K562 (cell line): ENCODE measurements at regions not wholly inside any gene's neighbourhood (a gene's known extent, or its start where the extent isn't known, plus 50 kb on each side); places are given as distances from the start of the nearest gene placed in this dataset.
"Not testable (repeated sequence)": the region's sequence is repeated elsewhere in the genome, so short reads cannot be mapped to it uniquely, and the experiment has no call there.

ENCODE experiments used
- ATAC-seq: fragments of 200-7000 bp; cut with Tn5 transposase; 3 replicates; pipeline ENCODE4 v1.9.1; 2020; ENCODE audit warnings: moderate library complexity
- BruUV-seq: library from RNA; stranded (reverse); fragments of 400-500 nt; replicated peaks from 2 replicates; lab custom pipeline; 2021; lab: Mats Ljungman, UMichigan
- CTCF ChIA-PET: fragments of 300-600 bp; formaldehyde crosslinking; extraction: SDS; loops from one replicate; lab custom pipeline; 2021; ENCODE audit warnings: low intra/inter-chr PET ratio; lab: Yijun Ruan, JAX
- POLR2A ChIA-PET: fragments of 300-600, 350-650 bp; sonication (Branson Sonifier 250); formaldehyde crosslinking; extraction: SDS; loops from one replicate; lab custom pipeline; 2021; ENCODE audit warnings: antibody characterized with exemption, inconsistent platforms; lab: Yijun Ruan, JAX
- DNase-seq, 4 experiments: peaks; one replicate each; pipeline versions ENCODE4 v3.0.0 to v3.0.0-alpha.2; 2011 to 2018; ENCODE audit warnings: low spot score in 3 of 4, mixed read lengths in 3 of 4; ENCODE audit errors: extremely low read depth in 1 of 4
- FAIRE-seq: peaks from 2 replicates; lab custom pipeline; 2011; peaks lifted over from hg19 to GRCh38; lab: Jason Lieb, UNC
- H2AFZ ChIP-seq: 2 replicates; pipeline ENCODE4 v1.6.0; 2011; ENCODE audit warnings: low read depth, low read length, control low read depth, inconsistent platforms
- H3K27ac ChIP-seq: fragments of 200-600 bp; 3 replicates; pipeline ENCODE4 v1.8.0; 2011; ENCODE audit warnings: low read depth, mild to moderate bottlenecking, control low read depth, inconsistent platforms, low read length, moderate library complexity, mixed read lengths; ENCODE audit errors: extremely low read depth
- H3K27me3 ChIP-seq, 2 experiments: fragments of 300-600 bp in 1 of 2; 2 replicates in 1 of 2; 3 replicates in 1 of 2; pipeline versions ENCODE4 v1.6.0 to v1.8.0; 2011; ENCODE audit warnings: inconsistent platforms in 2 of 2, low read length in 2 of 2, mild to moderate bottlenecking in 1 of 2, mixed read lengths in 1 of 2, moderate library complexity in 1 of 2; ENCODE audit not compliant: control insufficient read depth in 2 of 2, insufficient read depth in 2 of 2
- H3K36me3 ChIP-seq: fragments of 300-600 bp; 3 replicates; pipeline ENCODE4 v1.8.0; 2011; ENCODE audit warnings: mild to moderate bottlenecking, low read length, inconsistent platforms; ENCODE audit not compliant: control insufficient read depth, insufficient read depth
- H3K4me1 ChIP-seq, 2 experiments: fragments of 200-600 bp in 1 of 2; replicated peaks in 1 of 2; 2 replicates in 1 of 2; 3 replicates in 1 of 2; pipeline versions ENCODE4 v1.5.1 to v1.8.0; 2011; ENCODE audit warnings: inconsistent platforms in 2 of 2, low read length in 2 of 2, mild to moderate bottlenecking in 1 of 2, mixed read lengths in 1 of 2, moderate library complexity in 1 of 2; ENCODE audit not compliant: control insufficient read depth in 2 of 2, insufficient read depth in 2 of 2
- H3K4me2 ChIP-seq: 2 replicates; pipeline ENCODE4 v1.6.1; 2011; ENCODE audit warnings: low read length, control low read depth, inconsistent platforms, mixed read lengths; ENCODE audit not compliant: insufficient read depth
- H3K4me3 ChIP-seq: fragments of 200-600 bp; sonication (generic), shearing (Covaris generic); 2 replicates; pipeline ENCODE4 v1.5.1; 2016; ENCODE audit warnings: control low read depth, inconsistent platforms
- H3K79me2 ChIP-seq: fragments of 200-600 bp; 3 replicates; pipeline ENCODE4 v1.8.0; 2011; ENCODE audit warnings: low read length, inconsistent platforms; ENCODE audit not compliant: control insufficient read depth, insufficient read depth
- H3K9ac ChIP-seq, 2 experiments: 2 replicates each; pipeline versions ENCODE4 v1.6.0 to v1.6.1; 2011; ENCODE audit warnings: low read depth in 2 of 2, low read length in 2 of 2, control low read depth in 1 of 2, inconsistent platforms in 1 of 2, mild to moderate bottlenecking in 1 of 2, mixed read lengths in 1 of 2; ENCODE audit not compliant: insufficient read depth in 1 of 2
- H3K9me1 ChIP-seq: one replicate; pipeline ENCODE4 v1.6.0; 2011; ENCODE audit warnings: inconsistent platforms, mild to moderate bottlenecking, low read length, moderate library complexity; ENCODE audit not compliant: control insufficient read depth, insufficient read depth
- H3K9me3 ChIP-seq: replicated peaks from 2 replicates; pipeline ENCODE4 v1.5.1; 2011; ENCODE audit warnings: low read depth, low read length, inconsistent platforms; ENCODE audit not compliant: control insufficient read depth, insufficient read depth
- H4K20me1 ChIP-seq: replicated peaks from 2 replicates; pipeline ENCODE4 v1.6.1; 2011; ENCODE audit warnings: low read length, inconsistent platforms, mixed read lengths; ENCODE audit not compliant: control insufficient read depth, insufficient read depth
- ELF2 ChIP-seq: fragments of 250-450 bp; sonication (Bioruptor Pico); IDR thresholded peaks from 2 replicates; pipeline ENCODE4 v1.5.0; 2021; ENCODE audit warnings: mild to moderate bottlenecking
- EWSR1 ChIP-seq: fragments of 450-650 bp; IDR thresholded peaks from 2 replicates; pipeline ENCODE4 v1.6.1; 2018; ENCODE audit warnings: borderline replicate concordance, mild to moderate bottlenecking, low read depth, moderate library complexity; ENCODE audit not compliant: partially characterized antibody
- MAFK ChIP-seq: IDR thresholded peaks from 2 replicates; pipeline ENCODE4 v1.6.1; 2011; ENCODE audit warnings: low read length, improper control_type of control experiment
- MEF2D ChIP-seq: conservative IDR thresholded peaks from 2 replicates; pipeline ENCODE4 v1.6.1; 2016; ENCODE audit warnings: low read depth, missing genetic modification characterization, missing compliant biosample characterization
- NCOA6 ChIP-seq: fragments of 450-650 bp; IDR thresholded peaks from 2 replicates; pipeline ENCODE4 v1.6.1; 2017; ENCODE audit warnings: mild to moderate bottlenecking
- PHB2 ChIP-seq: fragments of 450-650 bp; IDR thresholded peaks from 2 replicates; pipeline ENCODE4 v1.6.1; 2017; ENCODE audit warnings: low read depth
- RBM14 ChIP-seq: fragments of 200-400 bp; formaldehyde crosslinking; IDR thresholded peaks from 2 replicates; pipeline ENCODE4 v1.6.1; 2018; ENCODE audit warnings: low read depth, mild to moderate bottlenecking, low read length, moderate library complexity, borderline replicate concordance; ENCODE audit not compliant: insufficient read depth
- RHOXF2B ChIP-seq: fragments of 250-450 bp; sonication (Bioruptor Pico); conservative IDR thresholded peaks from 2 replicates; pipeline ENCODE4 v1.5.1; 2021
- SAFB2 ChIP-seq: fragments of 200-400 bp; formaldehyde crosslinking; IDR thresholded peaks from 2 replicates; pipeline ENCODE4 v1.6.1; 2018; ENCODE audit warnings: borderline replicate concordance, low read length, low read depth, moderate library complexity; ENCODE audit not compliant: severe bottlenecking
- SNIP1 ChIP-seq: fragments of 450-650 bp; IDR thresholded peaks from 2 replicates; pipeline ENCODE4 v1.7.1; 2017; ENCODE audit warnings: low read depth, mild to moderate bottlenecking
- SREBF2 ChIP-seq: sonication (generic); formaldehyde crosslinking; IDR thresholded peaks from 2 replicates; pipeline ENCODE4 v1.4.0; 2020; ENCODE audit warnings: mild to moderate bottlenecking, missing genetic modification reagents
- TCFL5 ChIP-seq: fragments of 250-450 bp; sonication (Bioruptor Pico); conservative IDR thresholded peaks from 2 replicates; pipeline ENCODE4 v1.6.1; 2021; ENCODE audit warnings: mild to moderate bottlenecking, moderate library complexity, matching md5 sums
- TGIF2 ChIP-seq: sonication (generic); formaldehyde crosslinking; IDR thresholded peaks from 2 replicates; pipeline ENCODE4 v1.8.1; 2022; ENCODE audit warnings: mild to moderate bottlenecking, missing genetic modification reagents, moderate library complexity
- TRIM28 ChIP-seq: fragments of 450-650 bp; IDR thresholded peaks from 2 replicates; pipeline ENCODE4 v1.6.1; 2017
- XRCC3 ChIP-seq: fragments of 450-650 bp; IDR thresholded peaks from 2 replicates; pipeline ENCODE4 v1.6.1; 2017; ENCODE audit warnings: mild to moderate bottlenecking, moderate library complexity
- ZNF584 ChIP-seq: fragments of 200-800 bp; sonication (Bioruptor generic); IDR thresholded peaks from 2 replicates; pipeline ENCODE4 v1.6.1; 2016; ENCODE audit warnings: low read depth, mild to moderate bottlenecking, missing genetic modification characterization, missing compliant biosample characterization
- WGBS: fragments of 100-300 bp; shearing (Covaris generic); methylation state at CpG from one replicate; pipeline ENCODE4 v1.1.6; 2016; ENCODE audit warnings: low coverage, mixed read lengths; ENCODE audit not compliant: insufficient coverage; ENCODE audit errors: missing lambda C conversion rate; 5-methylcytosine and 5-hydroxymethylcytosine counted together
- in situ Hi-C: fragments of 300-500 bp; cut with MboI; formaldehyde crosslinking; loops from 4 replicates; pipeline ENCODE4 v1.15.0; 2018; ENCODE audit warnings: inconsistent platforms, mixed read lengths
- intact Hi-C: fragments of 100-400 bp; cut with micrococcal nuclease; formaldehyde crosslinking; loops from 2 replicates; pipeline ENCODE4 v1.14.2; 2022
- TF ChIP-seq, protein P1 (sequence below): sonication (generic); formaldehyde crosslinking; IDR thresholded peaks from 2 replicates; pipeline ENCODE4 v1.8.1; 2022; ENCODE audit warnings: missing genetic modification reagents
- TF ChIP-seq, protein P2 (sequence below): sonication (generic); formaldehyde crosslinking; IDR thresholded peaks from 2 replicates; pipeline ENCODE4 v1.8.0; 2022; ENCODE audit warnings: missing genetic modification reagents, mild to moderate bottlenecking, borderline replicate concordance

DNA sequence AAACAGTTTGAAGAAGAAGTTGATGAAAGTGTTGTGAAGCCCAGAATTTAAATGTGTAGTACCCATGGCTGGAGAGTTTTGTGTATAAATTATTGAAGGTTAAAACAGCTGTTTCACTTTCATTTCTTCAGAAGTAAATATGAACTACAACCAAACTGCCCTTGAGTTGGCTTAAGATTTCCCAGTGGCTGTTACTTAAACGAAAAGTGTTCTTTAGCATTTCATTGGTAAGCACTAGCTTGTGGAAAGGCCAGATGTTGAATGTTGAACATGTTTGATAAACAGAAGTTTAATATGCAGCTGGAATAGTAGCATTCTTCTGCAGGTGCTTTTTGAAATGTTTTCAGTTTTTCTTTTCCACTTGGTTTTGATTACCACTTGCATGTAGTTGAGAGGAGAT lies 83.2 kb upstream of the TNRC6B start:
- intact Hi-C loops, result no loop called here
- no peak for ATAC-seq
- H2AFZ ChIP-seq, result no peak overlapping the region

DNA sequence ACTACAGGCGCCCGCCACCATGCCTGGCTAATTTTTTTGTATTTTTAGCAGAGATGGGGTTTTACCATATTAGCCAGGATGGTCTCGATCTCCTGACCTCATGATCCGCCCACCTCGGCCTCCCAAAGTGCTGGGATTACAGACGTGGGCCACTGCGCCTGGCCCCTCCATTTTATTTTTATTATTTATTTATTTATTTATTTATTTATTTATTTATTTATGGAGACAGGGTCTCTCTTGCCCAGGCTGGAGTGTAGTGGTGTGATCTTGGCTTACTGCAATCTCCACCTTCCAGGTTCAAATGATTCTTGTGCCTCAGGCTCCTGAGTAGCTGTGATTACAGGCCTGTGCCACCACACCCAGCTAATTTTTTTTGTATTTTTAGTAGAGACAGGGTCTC lies 77.8 kb upstream of the TNRC6B start:
- BruUV-seq, DNase-seq, H2AFZ ChIP-seq, intact Hi-C loops, H3K27ac ChIP-seq, H3K36me3 ChIP-seq, H3K9me1 ChIP-seq, CTCF ChIA-PET, in situ Hi-C loops, FAIRE-seq, H3K4me2 ChIP-seq, ATAC-seq, H3K9ac ChIP-seq, H3K4me3 ChIP-seq, H3K4me1 ChIP-seq, H3K27me3 ChIP-seq, H3K79me2 ChIP-seq, H4K20me1 ChIP-seq, H3K9me3 ChIP-seq: not testable (repeated sequence)
- WGBS, result 89% methylated on average over 5 of the region's 7 CpGs
- POLR2A ChIA-PET, result interaction anchor here (1.5 kb wide), 1 partner anchor 12 kb away, joined by 5 read pairs; no protein-coding TSS in a partner anchor

More for the DNA sequence above, 83.2 kb upstream of the TNRC6B start:
- CTCF ChIA-PET, result no interaction called here
- POLR2A ChIA-PET, result no interaction called here
- Histone ChIP-seq H3K9ac (no peak overlapping the region), H3K27me3 (no peaks in the 10 kb centered on the region), H3K9me3 (no peaks in the 10 kb centered on the region), H3K4me3 (no peak overlapping the region), H3K4me1 (peaks cover 0 to 3% of the 10 kb centered on the region in 2 experiments; a peak in 2 of 5 replicates), H3K27ac (no peak overlapping the region), H3K9me1 (no peaks in the 10 kb centered on the region), H3K36me3 (no peaks in the 10 kb centered on the region), H3K4me2 (no peak overlapping the region), H3K79me2 (no peaks in the 10 kb centered on the region), H4K20me1 (no peaks in the 10 kb centered on the region)
- WGBS, result 13% methylated on average over 1 of the region's 1 CpG
- no TSS peak for BruUV-seq
- in situ Hi-C loops, result no loop called here
- FAIRE-seq, result no peak
- no peak for TF ChIP-seq XRCC3
- no peak for TF ChIP-seq MAFK
- no peak for TF ChIP-seq SNIP1
- TF ChIP-seq ZNF584 (CRISPR knock-in tag), result no peak
- no peak for TF ChIP-seq NCOA6
- no peak for TF ChIP-seq MEF2D
- TF ChIP-seq TCFL5 (CRISPR knock-in tag), result no peak
- no peak for TF ChIP-seq RBM14
- TF ChIP-seq EWSR1, result no peak
- TF ChIP-seq, protein P1, sequence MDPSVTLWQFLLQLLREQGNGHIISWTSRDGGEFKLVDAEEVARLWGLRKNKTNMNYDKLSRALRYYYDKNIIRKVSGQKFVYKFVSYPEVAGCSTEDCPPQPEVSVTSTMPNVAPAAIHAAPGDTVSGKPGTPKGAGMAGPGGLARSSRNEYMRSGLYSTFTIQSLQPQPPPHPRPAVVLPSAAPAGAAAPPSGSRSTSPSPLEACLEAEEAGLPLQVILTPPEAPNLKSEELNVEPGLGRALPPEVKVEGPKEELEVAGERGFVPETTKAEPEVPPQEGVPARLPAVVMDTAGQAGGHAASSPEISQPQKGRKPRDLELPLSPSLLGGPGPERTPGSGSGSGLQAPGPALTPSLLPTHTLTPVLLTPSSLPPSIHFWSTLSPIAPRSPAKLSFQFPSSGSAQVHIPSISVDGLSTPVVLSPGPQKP (CRISPR knock-in tag), result no peak
- TF ChIP-seq SAFB2, result no peak
- no peak for TF ChIP-seq ELF2 (CRISPR knock-in tag)
- no peak for TF ChIP-seq TRIM28
- no peak for TF ChIP-seq TGIF2
- no peak for TF ChIP-seq SREBF2 (CRISPR knock-in tag)
- no peak for TF ChIP-seq PHB2
- TF ChIP-seq, protein P2, sequence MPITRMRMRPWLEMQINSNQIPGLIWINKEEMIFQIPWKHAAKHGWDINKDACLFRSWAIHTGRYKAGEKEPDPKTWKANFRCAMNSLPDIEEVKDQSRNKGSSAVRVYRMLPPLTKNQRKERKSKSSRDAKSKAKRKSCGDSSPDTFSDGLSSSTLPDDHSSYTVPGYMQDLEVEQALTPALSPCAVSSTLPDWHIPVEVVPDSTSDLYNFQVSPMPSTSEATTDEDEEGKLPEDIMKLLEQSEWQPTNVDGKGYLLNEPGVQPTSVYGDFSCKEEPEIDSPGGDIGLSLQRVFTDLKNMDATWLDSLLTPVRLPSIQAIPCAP (CRISPR knock-in tag), result no peak
- TF ChIP-seq RHOXF2B (CRISPR knock-in tag), result no peak
- no peak for DNase-seq
